ENCODE measurements at regions not wholly inside any gene's neighbourhood (a gene's known extent, or its start where the extent isn't known, plus 50 kb on each side); places are given as distances from the start of the nearest gene placed in this dataset.

- TF ChIP-seq MAX (IDR thresholded peaks at IDR 0.05; ENCODE audit: low read depth, low read length): no peak
- TF ChIP-seq MYC (IDR thresholded peaks at IDR 0.05; ENCODE audit: low read depth, low read length): no peak
- TF ChIP-seq POLR2A (IDR thresholded peaks at IDR 0.05; ENCODE audit: extremely low read depth, insufficient read length): no peak
- TF ChIP-seq, protein P1, sequence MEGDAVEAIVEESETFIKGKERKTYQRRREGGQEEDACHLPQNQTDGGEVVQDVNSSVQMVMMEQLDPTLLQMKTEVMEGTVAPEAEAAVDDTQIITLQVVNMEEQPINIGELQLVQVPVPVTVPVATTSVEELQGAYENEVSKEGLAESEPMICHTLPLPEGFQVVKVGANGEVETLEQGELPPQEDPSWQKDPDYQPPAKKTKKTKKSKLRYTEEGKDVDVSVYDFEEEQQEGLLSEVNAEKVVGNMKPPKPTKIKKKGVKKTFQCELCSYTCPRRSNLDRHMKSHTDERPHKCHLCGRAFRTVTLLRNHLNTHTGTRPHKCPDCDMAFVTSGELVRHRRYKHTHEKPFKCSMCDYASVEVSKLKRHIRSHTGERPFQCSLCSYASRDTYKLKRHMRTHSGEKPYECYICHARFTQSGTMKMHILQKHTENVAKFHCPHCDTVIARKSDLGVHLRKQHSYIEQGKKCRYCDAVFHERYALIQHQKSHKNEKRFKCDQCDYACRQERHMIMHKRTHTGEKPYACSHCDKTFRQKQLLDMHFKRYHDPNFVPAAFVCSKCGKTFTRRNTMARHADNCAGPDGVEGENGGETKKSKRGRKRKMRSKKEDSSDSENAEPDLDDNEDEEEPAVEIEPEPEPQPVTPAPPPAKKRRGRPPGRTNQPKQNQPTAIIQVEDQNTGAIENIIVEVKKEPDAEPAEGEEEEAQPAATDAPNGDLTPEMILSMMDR (IDR thresholded peaks at IDR 0.05; ENCODE audit: low read depth, low read length): no peak
- no peak overlapping the region for H3K4me3 ChIP-seq (ENCODE audit: low read depth, low read length)
- DNase-seq (ENCODE audit: low read depth): no peak
Measured at GRCh38 chr2:64906853-64907536, 82.2 kb upstream of the SLC1A4 start.

- H3K4me3 ChIP-seq (ENCODE audit: low read depth, low read length): no peak overlapping the region
- TF ChIP-seq MYC (IDR thresholded peaks at IDR 0.05; ENCODE audit: low read depth, low read length): no peak
- TF ChIP-seq MAX (IDR thresholded peaks at IDR 0.05; ENCODE audit: low read depth, low read length): no peak
- TF ChIP-seq POLR2A (IDR thresholded peaks at IDR 0.05; ENCODE audit: extremely low read depth, insufficient read length): no peak
- TF ChIP-seq, protein P1 (IDR thresholded peaks at IDR 0.05; ENCODE audit: low read depth, low read length): no peak
- no peak for DNase-seq (ENCODE audit: low read depth)
Measured at GRCh38 chr2:64908406-64908805, 80.8 kb upstream of the SLC1A4 start.

DNA sequence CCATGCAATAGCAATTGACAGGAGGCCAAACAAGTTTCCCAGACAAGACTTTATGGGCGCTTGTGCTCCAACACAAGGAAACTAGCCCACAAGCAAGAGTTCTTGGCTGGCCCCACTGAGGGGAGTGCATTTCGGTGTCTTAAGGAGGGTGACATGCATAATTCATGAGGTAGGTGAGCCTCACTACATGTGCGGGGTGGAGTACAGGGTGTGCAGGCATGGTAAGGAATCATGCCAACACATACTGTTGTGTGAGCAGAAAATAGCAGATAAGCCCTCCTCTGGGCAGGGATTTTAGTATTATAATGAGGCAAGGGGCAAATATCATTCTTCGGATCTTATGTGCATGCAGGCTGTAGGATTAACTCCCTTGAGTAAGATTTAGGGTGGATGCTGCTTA lies 78.7 kb upstream of the SLC1A4 start:
- no peak for TF ChIP-seq MYC (IDR thresholded peaks at IDR 0.05; ENCODE audit: low read depth, low read length)
- TF ChIP-seq, protein P1 (IDR thresholded peaks at IDR 0.05; ENCODE audit: low read depth, low read length): no peak
- no peak for TF ChIP-seq MAX (IDR thresholded peaks at IDR 0.05; ENCODE audit: low read depth, low read length)
- TF ChIP-seq POLR2A (IDR thresholded peaks at IDR 0.05; ENCODE audit: extremely low read depth, insufficient read length): no peak

DNA sequence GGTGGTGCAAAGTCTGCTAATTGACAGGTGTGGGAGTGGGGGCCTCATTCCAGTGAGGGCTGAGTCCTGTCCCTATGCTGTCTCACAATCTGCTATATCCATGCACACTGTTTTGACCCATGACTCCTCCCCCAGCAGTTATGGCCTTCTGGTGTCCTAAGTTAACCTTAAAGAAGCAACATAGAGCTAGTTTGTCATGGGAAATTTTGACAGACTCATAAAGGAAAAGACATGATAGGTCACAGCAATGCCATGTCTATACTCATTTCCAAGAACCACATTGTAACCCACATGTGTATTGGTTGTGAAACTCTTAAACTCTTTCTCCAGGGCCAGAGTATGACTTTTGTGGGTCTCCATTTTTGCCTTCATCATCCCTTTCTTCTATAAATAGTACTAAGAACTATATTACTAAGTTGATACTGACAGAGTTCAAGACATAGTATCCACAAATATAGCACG lies 78.2 kb upstream of the SLC1A4 start:
- TF ChIP-seq POLR2A (IDR thresholded peaks at IDR 0.05; ENCODE audit: extremely low read depth, insufficient read length): no peak
- TF ChIP-seq MYC (IDR thresholded peaks at IDR 0.05; ENCODE audit: low read depth, low read length): no peak
- 0 out of 2 replicates have a peak, but pooled peaks have one; percentile 17 for TF ChIP-seq MAX (IDR thresholded peaks at IDR 0.05; ENCODE audit: low read depth, low read length)
- peak; percentile 60 for DNase-seq (ENCODE audit: low read depth)
- H3K4me3 ChIP-seq (ENCODE audit: low read depth, low read length): no peak overlapping the region

More for the DNA sequence above, 78.7 kb upstream of the SLC1A4 start:
- no peak overlapping the region for H3K4me3 ChIP-seq (ENCODE audit: low read depth, low read length)
- DNase-seq (ENCODE audit: low read depth): no peak

DNA sequence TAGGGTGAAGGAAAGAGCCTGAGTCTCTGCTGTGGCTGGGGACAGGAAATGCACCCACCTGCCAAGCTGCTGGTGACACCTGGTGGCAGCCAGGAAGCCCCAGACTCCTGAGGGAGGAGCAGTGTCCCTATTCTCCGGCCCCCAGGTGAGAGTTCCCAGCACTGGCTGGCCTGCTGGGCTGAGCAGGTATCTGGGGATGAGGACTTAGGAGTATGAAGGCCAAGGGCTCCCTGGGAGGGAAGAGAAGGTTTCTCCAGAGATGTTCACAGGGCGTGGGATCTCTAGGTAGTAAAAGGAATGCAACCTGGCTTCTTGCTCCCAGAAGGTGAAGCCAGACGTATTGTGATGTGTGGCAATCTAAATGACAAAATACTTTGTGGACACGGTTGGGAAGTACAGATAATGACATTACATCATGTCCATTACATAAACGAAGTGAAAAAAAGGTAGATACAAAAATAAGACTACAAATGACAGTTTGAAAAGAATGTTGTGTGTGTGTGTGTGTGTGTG lies 75.8 kb upstream of the SLC1A4 start:
- H3K4me3 ChIP-seq (ENCODE audit: low read depth, low read length): no peak overlapping the region
- no peak for TF ChIP-seq MAX (IDR thresholded peaks at IDR 0.05; ENCODE audit: low read depth, low read length)
- TF ChIP-seq POLR2A (IDR thresholded peaks at IDR 0.05; ENCODE audit: extremely low read depth, insufficient read length): no peak
- TF ChIP-seq MYC (IDR thresholded peaks at IDR 0.05; ENCODE audit: low read depth, low read length): no peak
- TF ChIP-seq, protein P1 (IDR thresholded peaks at IDR 0.05; ENCODE audit: low read depth, low read length): no peak
- DNase-seq (ENCODE audit: low read depth): peak; percentile 31

DNA sequence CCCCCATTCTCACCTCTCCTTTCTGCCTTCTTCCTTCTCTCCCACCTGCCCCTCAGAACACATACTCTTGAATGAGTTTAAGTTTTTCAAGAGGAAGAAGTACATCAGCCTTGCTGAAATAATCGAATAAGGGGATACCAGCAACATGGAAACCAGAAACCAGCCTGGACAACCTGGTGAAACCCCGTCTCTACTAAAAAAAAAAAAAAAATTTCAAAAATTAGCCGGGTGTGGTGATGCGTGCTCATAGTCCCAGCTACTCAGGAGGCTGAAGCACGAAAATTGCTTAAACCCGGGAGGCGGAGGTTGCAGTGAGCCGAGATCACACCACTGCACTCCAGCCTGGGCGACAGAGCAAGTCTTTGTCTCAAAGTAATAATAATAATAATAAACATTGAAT lies 75.0 kb upstream of the SLC1A4 start:
- TF ChIP-seq MAX (IDR thresholded peaks at IDR 0.05; ENCODE audit: low read depth, low read length): no peak
- no peak for DNase-seq (ENCODE audit: low read depth)
- H3K4me3 ChIP-seq (ENCODE audit: low read depth, low read length): no peak overlapping the region

All from NB4 (cell line).